A549 (cell line): ENCODE measurements at regions not wholly inside any gene's neighbourhood (a gene's known extent, or its start where the extent isn't known, plus 50 kb on each side); places are given as distances from the start of the nearest gene placed in this dataset.

Experiments
- ATAC-seq, 2 experiments: fragments of 200-7000 bp in 1 of 2; fragments of >200 bp in 1 of 2; cut with Nextera tagmentation in 1 of 2; cut with Tn5 transposase in 1 of 2; 3 replicates each; pipeline versions ENCODE4 v1.8.0 to v1.9.1; 2018 to 2020; ENCODE audit warnings: mild to moderate bottlenecking in 1 of 2, moderate library complexity in 1 of 2
- CTCF ChIA-PET: fragments of 300-600 bp; sonication (Branson Sonifier 250); formaldehyde crosslinking; extraction: SDS; loops from one replicate; lab custom pipeline; 2021; ENCODE audit warnings: antibody characterized with exemption, inconsistent platforms; lab: Yijun Ruan, JAX
- POLR2A ChIA-PET: fragments of 350-600 bp; formaldehyde crosslinking; extraction: SDS; loops from one replicate; lab custom pipeline; 2021; ENCODE audit warnings: antibody characterized with exemption, inconsistent platforms; lab: Yijun Ruan, JAX
- DNase-seq, 2 experiments: peaks; one replicate each; pipeline versions ENCODE4 v3.0.0 to v3.0.0-alpha.2; 2011 to 2016; ENCODE audit warnings: low read depth in 1 of 2, low spot score in 1 of 2
- FAIRE-seq: peaks from 2 replicates; lab custom pipeline; 2011; peaks lifted over from hg19 to GRCh38; lab: Jason Lieb, UNC
- H3K27ac ChIP-seq, 2 experiments: fragments of >200 bp; sonication (Bioruptor Twin); formaldehyde crosslinking; 3 replicates each; pipeline ENCODE4 v1.5.1; 2016 to 2017
- H3K4me1 ChIP-seq: fragments of >200 bp; sonication (Bioruptor Twin); formaldehyde crosslinking; 3 replicates; pipeline ENCODE4 v1.6.1; 2016
- H3K4me2 ChIP-seq: fragments of >200 bp; sonication (Bioruptor Twin); formaldehyde crosslinking; 3 replicates; pipeline ENCODE4 v1.6.1; 2016
- H3K4me3 ChIP-seq: fragments of >200 bp; sonication (Bioruptor Twin); formaldehyde crosslinking; 3 replicates; pipeline ENCODE4 v1.5.1; 2016
- H3K9me3 ChIP-seq: fragments of >200 bp; sonication (Bioruptor Twin); formaldehyde crosslinking; 3 replicates; pipeline ENCODE4 v1.6.1; 2016
- ATOH8 ChIP-seq: fragments of 250-450 bp; sonication (Bioruptor Pico); IDR thresholded peaks from 2 replicates; pipeline ENCODE4 v1.5.0; 2020; ENCODE audit warnings: low read depth, mild to moderate bottlenecking, moderate library complexity
- CBX2 ChIP-seq: fragments of 200-600 bp; sonication (generic); IDR thresholded peaks from 2 replicates; pipeline ENCODE4 v1.6.1; 2016; ENCODE audit warnings: low read depth, mild to moderate bottlenecking, borderline replicate concordance
- CBX8 ChIP-seq: fragments of 200-600 bp; sonication (generic); IDR thresholded peaks from 2 replicates; pipeline ENCODE4 v1.6.1; 2016
- CHD2 ChIP-seq: fragments of 150-350 bp; IDR thresholded peaks from 2 replicates; pipeline ENCODE4 v1.6.1; 2014; ENCODE audit warnings: low read length; ENCODE audit not compliant: partially characterized antibody
- CTCF ChIP-seq: fragments of >200 bp; sonication (Bioruptor Twin); formaldehyde crosslinking; IDR thresholded peaks from 3 replicates; pipeline ENCODE4 v1.5.1; 2016
- E2F6 ChIP-seq: IDR thresholded peaks from 2 replicates; pipeline ENCODE4 v1.6.1; 2012; ENCODE audit warnings: low read depth, borderline replicate concordance
- EHF ChIP-seq: fragments of 250-450 bp; sonication (Bioruptor Pico); IDR thresholded peaks from 2 replicates; pipeline ENCODE4 v1.5.0; 2020; ENCODE audit warnings: mild to moderate bottlenecking
- EHMT2 ChIP-seq: fragments of 200-600 bp; sonication (generic); IDR thresholded peaks from 2 replicates; pipeline ENCODE4 v1.6.1; 2016; ENCODE audit warnings: antibody characterized with exemption, low read depth, mild to moderate bottlenecking, moderate library complexity
- ELK1 ChIP-seq: fragments of 150-350 bp; IDR thresholded peaks from 2 replicates; pipeline ENCODE4 v1.6.1; 2014; ENCODE audit warnings: low read depth, mild to moderate bottlenecking, low read length
- EP300 ChIP-seq, 2 experiments: fragments of >200 bp; sonication (Bioruptor Twin); formaldehyde crosslinking; IDR thresholded peaks; 2 replicates in 1 of 2; 3 replicates in 1 of 2; pipeline ENCODE4 v1.6.1; 2016 to 2017
- FOXS1 ChIP-seq: fragments of 250-450 bp; sonication (Bioruptor Pico); IDR thresholded peaks from 2 replicates; pipeline ENCODE4 v1.5.0; 2020; ENCODE audit warnings: mild to moderate bottlenecking, moderate library complexity
- HEYL ChIP-seq: fragments of 250-450 bp; sonication (Bioruptor Pico); IDR thresholded peaks from 2 replicates; pipeline ENCODE4 v1.8.0; 2021; ENCODE audit warnings: mild to moderate bottlenecking, moderate library complexity
- HOXB13 ChIP-seq: fragments of 250-450 bp; sonication (Bioruptor Pico); IDR thresholded peaks from 2 replicates; pipeline ENCODE4 v1.5.0; 2020; ENCODE audit warnings: low read depth, mild to moderate bottlenecking, moderate library complexity
- HOXB5 ChIP-seq: fragments of 250-450 bp; sonication (Bioruptor Pico); IDR thresholded peaks from 2 replicates; pipeline ENCODE4 v1.5.0; 2020; ENCODE audit warnings: mild to moderate bottlenecking, moderate library complexity
- JUN ChIP-seq, 2 experiments: fragments of >200 bp; sonication (Bioruptor Twin); formaldehyde crosslinking; IDR thresholded peaks; 2 replicates in 1 of 2; 3 replicates in 1 of 2; pipeline ENCODE4 v1.6.1; 2016 to 2017
- KDM1A ChIP-seq: fragments of 200-600 bp; sonication (generic); IDR thresholded peaks from 2 replicates; pipeline ENCODE4 v1.6.1; 2016; ENCODE audit warnings: low read depth, mild to moderate bottlenecking
- KDM5A ChIP-seq: fragments of 200-600 bp; sonication (generic); IDR thresholded peaks from 2 replicates; pipeline ENCODE4 v1.6.1; 2016; ENCODE audit warnings: antibody characterized with exemption, mild to moderate bottlenecking
- MAX ChIP-seq: IDR thresholded peaks from 2 replicates; pipeline ENCODE4 v1.6.1; 2012
- MYC ChIP-seq: IDR thresholded peaks from 2 replicates; pipeline ENCODE4 v1.6.1; 2012; ENCODE audit warnings: mild to moderate bottlenecking, inconsistent platforms, low read length, improper control_type of control experiment, borderline replicate concordance
- NFE2L2 ChIP-seq: fragments of 150-350 bp; conservative IDR thresholded peaks from 2 replicates; pipeline ENCODE4 v1.6.1; 2014; ENCODE audit warnings: low read length
- NR3C1 ChIP-seq: fragments of >200 bp; sonication (Bioruptor Twin); formaldehyde crosslinking; IDR thresholded peaks from 3 replicates; pipeline ENCODE4 v1.6.1; 2017
- POLR2AphosphoS2 ChIP-seq: conservative IDR thresholded peaks from 2 replicates; pipeline ENCODE4 v1.6.1; 2012; ENCODE audit warnings: low read length, improper control_type of control experiment, inconsistent platforms
- RCOR1 ChIP-seq: fragments of 150-350 bp; IDR thresholded peaks from 2 replicates; pipeline ENCODE4 v1.6.1; 2014; ENCODE audit warnings: antibody characterized with exemption, low read length, low read depth
- RFX5 ChIP-seq: fragments of 450-650 bp; IDR thresholded peaks from 2 replicates; pipeline ENCODE4 v1.7.1; 2014; ENCODE audit warnings: antibody characterized with exemption, mild to moderate bottlenecking, moderate library complexity
- SMC3 ChIP-seq: fragments of >200 bp; sonication (Bioruptor Twin); formaldehyde crosslinking; IDR thresholded peaks from 3 replicates; pipeline ENCODE4 v1.6.1; 2018; ENCODE audit warnings: inconsistent platforms
- SREBF2 ChIP-seq: fragments of 450-650 bp; IDR thresholded peaks from 2 replicates; pipeline ENCODE4 v1.6.1; 2014; ENCODE audit warnings: mild to moderate bottlenecking, moderate library complexity
- USF2 ChIP-seq: fragments of 450-650 bp; IDR thresholded peaks from 2 replicates; pipeline ENCODE4 v1.6.1; 2014; ENCODE audit warnings: antibody characterized with exemption
- WGBS: methylation state at CpG from one replicate; pipeline ENCODE4 v1.1.6; 2017; ENCODE audit errors: missing lambda C conversion rate; 5-methylcytosine and 5-hydroxymethylcytosine counted together

GRCh38 chr10:44478876-44479705, 94.2 kb upstream of the CXCL12 start:
- POLR2A ChIA-PET, result no interaction called here
- no peak for ATAC-seq
- Histone ChIP-seq H3K9me3 (no peaks in the 10 kb centered on the region), H3K4me1 (no peaks in the 10 kb centered on the region), H3K4me2 (no peak overlapping the region), H3K27ac (no peak overlapping the region), H3K4me3 (no peak overlapping the region)
- WGBS, result 6% methylated on average over 6 of the region's 8 CpGs
- TF ChIP-seq JUN (IDR thresholded peaks at IDR 0.05), result no peak
- TF ChIP-seq FOXS1 (CRISPR knock-in tag), result no peak
- TF ChIP-seq HEYL (CRISPR knock-in tag), result no peak
- TF ChIP-seq EP300 (IDR thresholded peaks at IDR 0.05), result no peak
- no peak for TF ChIP-seq KDM5A
- TF ChIP-seq EHF (CRISPR knock-in tag), result no peak
- TF ChIP-seq KDM1A, result no peak
- TF ChIP-seq ELK1, result no peak
- CTCF ChIA-PET, result no interaction called here
- FAIRE-seq, result no peak
- DNase-seq, result no peak

GRCh38 chr10:44492678-44493077, 107.8 kb upstream of the CXCL12 start:
- TF ChIP-seq EHMT2 (no peak), HOXB5 (CRISPR knock-in tag) (no peak), NFE2L2 (no peak), USF2 (no peak), SREBF2 (no peak), E2F6 (no peak), EP300 (IDR thresholded peaks at IDR 0.05) (no peak), SMC3 (no peak), POLR2AphosphoS2 (no peak)
- H3K4me1 ChIP-seq, result no peaks in the 10 kb centered on the region
- H3K27ac ChIP-seq, result no peak overlapping the region
- no peak for FAIRE-seq
- no peak for DNase-seq
- no peak overlapping the region for H3K4me2 ChIP-seq
- no peak for ATAC-seq
- H3K9me3 ChIP-seq, result no peaks in the 10 kb centered on the region
- ChIA-PET CTCF (no interaction called here), POLR2A (no interaction called here)
- WGBS, result 1% methylated on average over 3 of the region's 3 CpGs
- H3K4me3 ChIP-seq, result no peak overlapping the region

- Histone ChIP-seq H3K4me1 (no peaks in the 10 kb centered on the region), H3K9me3 (no peaks in the 10 kb centered on the region; the same call in 2 of the 3 replicates), H3K4me2 (no peak overlapping the region), H3K4me3 (no peak overlapping the region), H3K27ac (no peak overlapping the region)
- DNase-seq (no peak), ATAC-seq (no peak), FAIRE-seq (no peak)
- CTCF ChIA-PET, result no interaction called here
- 3% methylated on average over 5 of the region's 5 CpGs for WGBS
- POLR2A ChIA-PET, result no interaction called here
- TF ChIP-seq RCOR1 (no peak), SMC3 (no peak), CTCF (no peak), CHD2 (no peak), MAX (no peak), NR3C1 (no peak), CBX8 (no peak), HOXB13 (CRISPR knock-in tag) (no peak), ATOH8 (CRISPR knock-in tag) (no peak), KDM5A (no peak), USF2 (no peak), MYC (no peak), RFX5 (no peak), CBX2 (no peak), SREBF2 (no peak), POLR2AphosphoS2 (no peak), E2F6 (no peak), EP300 (IDR thresholded peaks at IDR 0.05) (no peak)
These were observed 113.3 kb upstream of the CXCL12 start for GRCh38 chr10:44498222-44498621.
